ENCODE measurements at regions not wholly inside any gene's neighbourhood (a gene's known extent, or its start where the extent isn't known, plus 50 kb on each side); places are given as distances from the start of the nearest gene placed in this dataset.

DNA sequence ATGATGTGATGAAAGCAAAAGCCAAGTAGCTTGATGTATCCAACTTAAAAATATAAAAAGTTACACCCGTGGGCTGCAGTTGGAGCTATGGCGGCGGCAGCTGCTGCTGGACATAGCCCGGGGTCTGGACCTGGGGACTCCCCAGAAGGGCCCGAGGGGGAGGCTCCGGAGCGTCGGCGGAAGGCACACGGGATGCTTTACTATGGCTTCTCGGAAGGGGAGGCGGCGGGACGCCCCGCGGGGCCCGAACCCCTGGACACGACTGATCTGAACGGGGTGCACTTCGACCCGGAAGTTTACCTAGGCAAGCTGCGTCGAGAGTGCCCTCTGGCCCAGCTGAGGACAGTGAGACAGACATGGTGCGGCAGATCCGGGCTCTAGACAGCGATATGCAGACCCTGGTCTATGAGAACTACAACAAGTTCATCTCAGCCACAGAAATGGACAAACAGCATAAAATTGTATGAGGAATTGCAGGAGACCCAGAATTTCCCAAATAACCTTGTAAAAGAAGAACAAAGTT lies 109.5 kb upstream of the EEF2KMT start:
- TF ChIP-seq POLR2A (IDR thresholded peaks at IDR 0.05; ENCODE audit: borderline replicate concordance, extremely low read depth, insufficient read depth, insufficient read length) = no peak
- no peak for TF ChIP-seq CTCF (IDR thresholded peaks at IDR 0.05 in 2 of 3, conservative IDR thresholded peaks at IDR 0.05 in 1 of 3; ENCODE audit: borderline replicate concordance in 1 of 3, insufficient read depth in 1 of 3, low read depth in 2 of 3, low read length in 2 of 3)
- TF ChIP-seq CEBPB (IDR thresholded peaks at IDR 0.05; ENCODE audit: low read depth) = no peak
- no peak for TF ChIP-seq ZNF274 (IDR thresholded peaks at IDR 0.05; ENCODE audit: low read depth, low read length)
- TF ChIP-seq POLR2AphosphoS5 (IDR thresholded peaks at IDR 0.05; ENCODE audit: low read depth, low read length) = no peak
- TF ChIP-seq EZH2 (IDR thresholded peaks at IDR 0.05) = no peak
- TF ChIP-seq RAD21 (IDR thresholded peaks at IDR 0.05; ENCODE audit: low read depth) = no peak
- TF ChIP-seq REST (IDR thresholded peaks at IDR 0.05; ENCODE audit: low read depth) = no peak
- no peak for TF ChIP-seq CBX3 (IDR thresholded peaks at IDR 0.05; ENCODE audit: low read depth)
- TF ChIP-seq YY1 (IDR thresholded peaks at IDR 0.05; ENCODE audit: extremely low read depth, insufficient replicate concordance, low read depth, low read length) = no peak
- no peak for TF ChIP-seq EZH2phosphoT487 (IDR thresholded peaks at IDR 0.05; ENCODE audit: borderline replicate concordance)
- TF ChIP-seq JUND (IDR thresholded peaks at IDR 0.05) = no peak
- TF ChIP-seq ZFX (IDR thresholded peaks at IDR 0.05) = no peak
- TF ChIP-seq, protein P1, sequence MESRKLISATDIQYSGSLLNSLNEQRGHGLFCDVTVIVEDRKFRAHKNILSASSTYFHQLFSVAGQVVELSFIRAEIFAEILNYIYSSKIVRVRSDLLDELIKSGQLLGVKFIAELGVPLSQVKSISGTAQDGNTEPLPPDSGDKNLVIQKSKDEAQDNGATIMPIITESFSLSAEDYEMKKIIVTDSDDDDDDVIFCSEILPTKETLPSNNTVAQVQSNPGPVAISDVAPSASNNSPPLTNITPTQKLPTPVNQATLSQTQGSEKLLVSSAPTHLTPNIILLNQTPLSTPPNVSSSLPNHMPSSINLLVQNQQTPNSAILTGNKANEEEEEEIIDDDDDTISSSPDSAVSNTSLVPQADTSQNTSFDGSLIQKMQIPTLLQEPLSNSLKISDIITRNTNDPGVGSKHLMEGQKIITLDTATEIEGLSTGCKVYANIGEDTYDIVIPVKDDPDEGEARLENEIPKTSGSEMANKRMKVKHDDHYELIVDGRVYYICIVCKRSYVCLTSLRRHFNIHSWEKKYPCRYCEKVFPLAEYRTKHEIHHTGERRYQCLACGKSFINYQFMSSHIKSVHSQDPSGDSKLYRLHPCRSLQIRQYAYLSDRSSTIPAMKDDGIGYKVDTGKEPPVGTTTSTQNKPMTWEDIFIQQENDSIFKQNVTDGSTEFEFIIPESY (IDR thresholded peaks at IDR 0.05; ENCODE audit: extremely low read depth, insufficient replicate concordance, low read length) = no peak
